Inferior parietal cortex (tissue), 1 donor: ENCODE measurements at regions not wholly inside any gene's neighbourhood (a gene's known extent, or its start where the extent isn't known, plus 50 kb on each side); places are given as distances from the start of the nearest gene placed in this dataset.
"Not testable (repeated sequence)": the region's sequence is repeated elsewhere in the genome, so short reads cannot be mapped to it uniquely, and the experiment has no call there.

Experiments
- DNase-seq: peaks from one replicate; pipeline ENCODE4 v3.0.0-alpha.2; 2016; ENCODE audit errors: extremely low spot score

- no peak for DNase-seq
These were observed 223.0 kb upstream of the SYNCRIP start for GRCh38 chr6:85865420-85866369.

GRCh38 chr6:85864453-85865401 is 222.0 kb upstream of the SYNCRIP start:
- no peak for DNase-seq

- DNase-seq = no peak
These were observed 213.5 kb upstream of the SYNCRIP start for GRCh38 chr6:85856235-85856634.

GRCh38 chr6:85838351-85839119 is 195.8 kb upstream of the SYNCRIP start:
- not testable (repeated sequence) for DNase-seq

GRCh38 chr6:85828973-85829372 is 186.3 kb upstream of the SYNCRIP start:
- no peak for DNase-seq

GRCh38 chr6:85826997-85827396 is 184.3 kb upstream of the SYNCRIP start:
- DNase-seq = no peak

GRCh38 chr6:85824329-85824728 is 181.6 kb upstream of the SYNCRIP start:
- DNase-seq = no peak

GRCh38 chr6:85810558-85810957 is 167.9 kb upstream of the SYNCRIP start:
- DNase-seq = no peak

- no peak for DNase-seq
These were observed 161.0 kb upstream of the SYNCRIP start for GRCh38 chr6:85803721-85804120.

GRCh38 chr6:85802162-85802561 is 159.5 kb upstream of the SYNCRIP start:
- DNase-seq = no peak

- no peak for DNase-seq
These were observed 156.4 kb upstream of the SYNCRIP start for GRCh38 chr6:85798931-85799652.

- DNase-seq = no peak
These were observed 155.3 kb upstream of the SYNCRIP start for GRCh38 chr6:85797993-85798392.

GRCh38 chr6:85795945-85796344 is 153.3 kb upstream of the SYNCRIP start:
- no peak for DNase-seq

GRCh38 chr6:85792254-85792653 is 149.6 kb upstream of the SYNCRIP start:
- DNase-seq = no peak

- DNase-seq = no peak
These were observed 133.2 kb upstream of the SYNCRIP start for GRCh38 chr6:85775883-85776282.

- DNase-seq = no peak
These were observed 130.0 kb upstream of the SYNCRIP start for GRCh38 chr6:85772641-85773040.

GRCh38 chr6:85771925-85772430 is 129.3 kb upstream of the SYNCRIP start:
- DNase-seq = no peak

- DNase-seq = no peak
These were observed 128.8 kb upstream of the SYNCRIP start for GRCh38 chr6:85771455-85771854.

- DNase-seq = no peak
These were observed 122.2 kb upstream of the SYNCRIP start for GRCh38 chr6:85764844-85765243.

- peak; percentile 55 for DNase-seq
These were observed 114.3 kb upstream of the SYNCRIP start for GRCh38 chr6:85756982-85757381.

GRCh38 chr6:85754894-85755293 is 112.2 kb upstream of the SYNCRIP start:
- DNase-seq = no peak
